Uterus (tissue), 2 donors: ENCODE measurements at regions not wholly inside any gene's neighbourhood (a gene's known extent, or its start where the extent isn't known, plus 50 kb on each side); places are given as distances from the start of the nearest gene placed in this dataset.

Experiments
- CTCF ChIP-seq, 4 experiments: fragments of 200-600 bp in 2 of 4; fragments of 450-650 bp in 2 of 4; sonication (generic) in 2 of 4; IDR thresholded peaks; one replicate each; pipeline ENCODE4 v1.5.1; 2016 to 2019; ENCODE audit warnings: antibody characterized with exemption in 4 of 4, mild to moderate bottlenecking in 2 of 4, moderate library complexity in 1 of 4
- POLR2A ChIP-seq, 2 donors: fragments of 450-650 bp; IDR thresholded peaks; one replicate each; pipeline ENCODE4 v1.6.1; 2016; ENCODE audit warnings: antibody characterized with exemption in 2 of 2, mild to moderate bottlenecking in 1 of 2, moderate library complexity in 1 of 2

- TF ChIP-seq CTCF (IDR thresholded peaks at IDR 0.05) = no peak
- no peak for TF ChIP-seq POLR2A (IDR thresholded peaks at IDR 0.05)
Observed at GRCh38 chr3:146770881-146771280, 165.7 kb upstream of the PLSCR5 start.
